ENCODE measurements at regions not wholly inside any gene's neighbourhood (a gene's known extent, or its start where the extent isn't known, plus 50 kb on each side); places are given as distances from the start of the nearest gene placed in this dataset.

GRCh38 chr3:59443618-59444293, 393.9 kb upstream of the CFAP20DC start:
- peak; percentile 64 for ATAC-seq

GRCh38 chr3:59442046-59442445, 392.2 kb upstream of the CFAP20DC start:
- no peak for ATAC-seq

- no peak for ATAC-seq
These were observed 390.6 kb upstream of the CFAP20DC start for GRCh38 chr3:59440285-59441028.

GRCh38 chr3:59438492-59438891, 388.7 kb upstream of the CFAP20DC start:
- ATAC-seq, result no peak

GRCh38 chr3:59436164-59436958, 386.5 kb upstream of the CFAP20DC start:
- ATAC-seq, result no peak

GRCh38 chr3:59433546-59433945, 383.7 kb upstream of the CFAP20DC start:
- ATAC-seq, result no peak

GRCh38 chr3:59432665-59433064, 382.8 kb upstream of the CFAP20DC start:
- ATAC-seq, result no peak

GRCh38 chr3:59430341-59430740, 380.5 kb upstream of the CFAP20DC start:
- ATAC-seq, result no peak

- no peak for ATAC-seq
These were observed 379.4 kb upstream of the CFAP20DC start for GRCh38 chr3:59429198-59429597.

GRCh38 chr3:59426821-59427565, 377.2 kb upstream of the CFAP20DC start:
- ATAC-seq, result no peak

- no peak for ATAC-seq
These were observed 376.1 kb upstream of the CFAP20DC start for GRCh38 chr3:59425942-59426341.

GRCh38 chr3:59425371-59425770, 375.5 kb upstream of the CFAP20DC start:
- no peak for ATAC-seq

- peak; percentile 38 for ATAC-seq
These were observed 374.6 kb upstream of the CFAP20DC start for GRCh38 chr3:59424268-59425010.

- ATAC-seq, result no peak
These were observed 373.9 kb upstream of the CFAP20DC start for GRCh38 chr3:59423707-59424106.

- no peak for ATAC-seq
These were observed 372.5 kb upstream of the CFAP20DC start for GRCh38 chr3:59422312-59422711.

GRCh38 chr3:59418836-59419235, 369.0 kb upstream of the CFAP20DC start:
- ATAC-seq, result no peak

GRCh38 chr3:59412516-59412915, 362.7 kb upstream of the CFAP20DC start:
- ATAC-seq, result no peak

- ATAC-seq, result no peak
These were observed 361.9 kb upstream of the CFAP20DC start for GRCh38 chr3:59411694-59412093.

GRCh38 chr3:59411186-59411585, 361.4 kb upstream of the CFAP20DC start:
- no peak for ATAC-seq

- no peak for ATAC-seq
These were observed 358.3 kb upstream of the CFAP20DC start for GRCh38 chr3:59408047-59408624.

- ATAC-seq, result no peak
These were observed 357.6 kb upstream of the CFAP20DC start for GRCh38 chr3:59407425-59407824.

GRCh38 chr3:59406943-59407342, 357.1 kb upstream of the CFAP20DC start:
- no peak for ATAC-seq
